ENCODE measurements at regions not wholly inside any gene's neighbourhood (a gene's known extent, or its start where the extent isn't known, plus 50 kb on each side); places are given as distances from the start of the nearest gene placed in this dataset.

DNA sequence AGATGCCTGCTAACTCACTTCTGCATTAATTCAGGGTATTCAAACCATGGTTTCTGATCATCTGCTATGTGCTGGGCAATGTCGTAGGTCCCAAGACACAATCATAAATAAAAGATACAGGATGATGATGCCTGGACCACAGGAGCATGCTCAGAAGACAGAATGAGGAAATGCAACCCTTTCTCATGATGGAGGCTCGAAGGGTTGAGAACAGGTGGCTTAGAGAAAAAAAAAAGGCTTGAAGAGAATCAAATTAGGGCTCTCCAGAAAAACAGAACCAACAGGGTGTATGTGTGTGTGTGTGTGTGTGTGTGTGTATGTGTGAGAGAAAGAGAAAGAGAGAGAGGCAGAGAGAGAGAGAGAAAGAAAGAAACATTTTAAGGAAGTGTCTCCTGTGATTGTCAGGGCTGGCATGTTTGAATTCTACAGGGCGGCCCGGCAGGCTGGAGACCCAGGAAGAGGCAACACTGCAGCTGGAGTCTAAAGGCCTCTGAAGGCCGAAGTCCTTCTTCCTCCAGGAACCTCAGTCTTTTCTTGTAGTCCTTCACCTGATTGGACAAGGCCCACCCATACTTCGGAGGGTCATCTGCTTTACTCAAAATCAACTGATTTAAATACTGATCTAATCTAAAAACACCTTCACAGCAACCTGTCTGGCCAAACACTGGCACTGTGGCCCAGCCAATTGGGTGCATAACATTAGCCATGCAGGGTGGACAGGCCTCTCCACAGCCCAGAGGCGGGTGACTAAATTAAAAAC, 143.8 kb downstream of the ERMARD start:
- TF ChIP-seq CTCF (IDR thresholded peaks at IDR 0.05) (no peak), ATF1 (CRISPR knock-in tag; IDR thresholded peaks at IDR 0.05) (no peak), ERG (CRISPR knock-in tag; IDR thresholded peaks at IDR 0.05) (no peak), ZNF232 (CRISPR knock-in tag; IDR thresholded peaks at IDR 0.05) (no peak), EMX1 (CRISPR knock-in tag; IDR thresholded peaks at IDR 0.05) (no peak), ZNF396 (CRISPR knock-in tag; IDR thresholded peaks at IDR 0.05; ENCODE audit: borderline replicate concordance) (no peak), ZNF121 (CRISPR knock-in tag; IDR thresholded peaks at IDR 0.05) (no peak), JUN (CRISPR knock-in tag; IDR thresholded peaks at IDR 0.05) (no peak), NR3C1 (CRISPR knock-in tag; conservative IDR thresholded peaks at IDR 0.05; ENCODE audit: low read depth) (no peak), CREM (CRISPR knock-in tag; IDR thresholded peaks at IDR 0.05) (no peak)
- TF ChIP-seq, protein P1, sequence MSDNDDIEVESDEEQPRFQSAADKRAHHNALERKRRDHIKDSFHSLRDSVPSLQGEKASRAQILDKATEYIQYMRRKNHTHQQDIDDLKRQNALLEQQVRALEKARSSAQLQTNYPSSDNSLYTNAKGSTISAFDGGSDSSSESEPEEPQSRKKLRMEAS (CRISPR knock-in tag; IDR thresholded peaks at IDR 0.05) = no peak
- TF ChIP-seq, protein P2, sequence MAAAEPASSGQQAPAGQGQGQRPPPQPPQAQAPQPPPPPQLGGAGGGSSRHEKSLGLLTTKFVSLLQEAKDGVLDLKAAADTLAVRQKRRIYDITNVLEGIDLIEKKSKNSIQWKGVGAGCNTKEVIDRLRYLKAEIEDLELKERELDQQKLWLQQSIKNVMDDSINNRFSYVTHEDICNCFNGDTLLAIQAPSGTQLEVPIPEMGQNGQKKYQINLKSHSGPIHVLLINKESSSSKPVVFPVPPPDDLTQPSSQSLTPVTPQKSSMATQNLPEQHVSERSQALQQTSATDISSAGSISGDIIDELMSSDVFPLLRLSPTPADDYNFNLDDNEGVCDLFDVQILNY (CRISPR knock-in tag; IDR thresholded peaks at IDR 0.05) = no peak
- TF ChIP-seq, protein P3, sequence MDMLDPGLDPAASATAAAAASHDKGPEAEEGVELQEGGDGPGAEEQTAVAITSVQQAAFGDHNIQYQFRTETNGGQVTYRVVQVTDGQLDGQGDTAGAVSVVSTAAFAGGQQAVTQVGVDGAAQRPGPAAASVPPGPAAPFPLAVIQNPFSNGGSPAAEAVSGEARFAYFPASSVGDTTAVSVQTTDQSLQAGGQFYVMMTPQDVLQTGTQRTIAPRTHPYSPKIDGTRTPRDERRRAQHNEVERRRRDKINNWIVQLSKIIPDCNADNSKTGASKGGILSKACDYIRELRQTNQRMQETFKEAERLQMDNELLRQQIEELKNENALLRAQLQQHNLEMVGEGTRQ (CRISPR knock-in tag; IDR thresholded peaks at IDR 0.05) = no peak

Measured in WTC11 (cell line).